SK-N-SH (cell line): ENCODE measurements at regions not wholly inside any gene's neighbourhood (a gene's known extent, or its start where the extent isn't known, plus 50 kb on each side); places are given as distances from the start of the nearest gene placed in this dataset.

ENCODE experiments used
- CTCF ChIA-PET: fragments of 300-600, 350-600 bp; formaldehyde crosslinking; extraction: SDS; loops from one replicate; lab custom pipeline; 2021; lab: Yijun Ruan, JAX
- POLR2A ChIA-PET: fragments of 350-600 bp; sonication (Branson Sonifier 250); formaldehyde crosslinking; extraction: SDS; loops from one replicate; lab custom pipeline; 2020; ENCODE audit warnings: antibody characterized with exemption, inconsistent platforms; lab: Yijun Ruan, JAX
- DNase-seq: peaks from one replicate; pipeline ENCODE4 v3.0.0; 2012
- H2AFZ ChIP-seq: fragments of 200-600 bp; sonication (generic); 2 replicates; pipeline ENCODE4 v1.8.1; 2016; ENCODE audit warnings: antibody characterized with exemption, mild to moderate bottlenecking, low read depth
- H3F3A ChIP-seq: fragments of 200-600 bp; sonication (generic); replicated peaks from 2 replicates; pipeline ENCODE3; 2016; ENCODE audit warnings: antibody characterized with exemption, mild to moderate bottlenecking; ENCODE audit not compliant: insufficient read depth
- H3K27ac ChIP-seq, 2 experiments: fragments of 200-500 bp in 1 of 2; fragments of 200-600 bp in 1 of 2; sonication (Bioruptor generic) in 1 of 2; sonication (generic), shearing (Covaris generic) in 1 of 2; 2 replicates each; pipeline versions ENCODE4 v1.5.1 to v1.6.1; 2014 to 2016; ENCODE audit warnings: low read depth in 2 of 2, inconsistent platforms in 1 of 2, low read length in 1 of 2, mild to moderate bottlenecking in 1 of 2, mixed read lengths in 1 of 2
- H3K27me3 ChIP-seq: fragments of 200-600 bp; sonication (generic), shearing (Covaris generic); 2 replicates; pipeline ENCODE4 v1.6.1; 2016; ENCODE audit warnings: mixed run types; ENCODE audit not compliant: insufficient read depth
- H3K36me3 ChIP-seq, 2 experiments: fragments of 200-500 bp in 1 of 2; fragments of 200-600 bp in 1 of 2; sonication (Bioruptor generic) in 1 of 2; sonication (generic) in 1 of 2; replicated peaks in 1 of 2; 2 replicates each; pipeline versions ENCODE3 to v1.5.1; 2014 to 2016; ENCODE audit warnings: low read length in 1 of 2, mild to moderate bottlenecking in 1 of 2; ENCODE audit not compliant: insufficient read depth in 2 of 2, control insufficient read depth in 1 of 2
- H3K4me1 ChIP-seq, 2 experiments: fragments of 200-500 bp in 1 of 2; fragments of 200-600 bp in 1 of 2; sonication (Bioruptor generic) in 1 of 2; sonication (generic), shearing (Covaris generic) in 1 of 2; 2 replicates each; pipeline versions ENCODE4 v1.5.1 to v1.6.1; 2014 to 2016; ENCODE audit warnings: low read depth in 1 of 2, low read length in 1 of 2, mixed run types in 1 of 2; ENCODE audit not compliant: insufficient read depth in 2 of 2, control insufficient read depth in 1 of 2
- H3K4me2 ChIP-seq: fragments of 200-600 bp; sonication (generic), shearing (Covaris generic); 2 replicates; pipeline ENCODE4 v1.6.1; 2017; ENCODE audit warnings: mixed run types
- H3K4me3 ChIP-seq, 2 experiments: fragments of 200-500 bp in 1 of 2; fragments of 200-600 bp in 1 of 2; sonication (Bioruptor generic) in 1 of 2; sonication (generic), shearing (Covaris generic) in 1 of 2; 2 replicates each; pipeline versions ENCODE4 v1.5.1 to v1.8.1; 2014 to 2016; ENCODE audit warnings: low read depth in 2 of 2, inconsistent platforms in 1 of 2, low read length in 1 of 2, mild to moderate bottlenecking in 1 of 2, mixed read lengths in 1 of 2, moderate library complexity in 1 of 2
- H3K79me2 ChIP-seq: fragments of 200-600 bp; sonication (generic); 2 replicates; pipeline ENCODE4 v1.8.1; 2017; ENCODE audit warnings: mild to moderate bottlenecking; ENCODE audit not compliant: insufficient read depth
- H3K9ac ChIP-seq: fragments of 200-600 bp; sonication (generic); 2 replicates; pipeline ENCODE4 v1.6.1; 2017; ENCODE audit warnings: mixed run types
- H3K9me2 ChIP-seq: fragments of 200-600 bp; sonication (generic); 2 replicates; pipeline ENCODE4 v1.6.1; 2017; ENCODE audit warnings: mixed run types
- H3K9me3 ChIP-seq: fragments of 200-600 bp; sonication (generic); 2 replicates; pipeline ENCODE4 v1.6.1; 2017; ENCODE audit warnings: mixed run types, mild to moderate bottlenecking, moderate library complexity
- H4K20me1 ChIP-seq: fragments of 200-600 bp; sonication (generic); 2 replicates; pipeline ENCODE4 v1.6.1; 2017; ENCODE audit warnings: mild to moderate bottlenecking, mixed run types; ENCODE audit not compliant: insufficient read depth
- ELF1 ChIP-seq: IDR thresholded peaks from 2 replicates; pipeline ENCODE4 v1.4.0; 2012
- EZH2phosphoT487 ChIP-seq: fragments of 200-600 bp; sonication (generic); IDR thresholded peaks from 2 replicates; pipeline ENCODE4 v1.6.1; 2017; ENCODE audit warnings: low read depth, mixed run types, mild to moderate bottlenecking, antibody characterized with exemption, moderate library complexity, borderline replicate concordance
- FOSL2 ChIP-seq: IDR thresholded peaks from 2 replicates; pipeline ENCODE4 v1.4.0; 2012; ENCODE audit warnings: low read depth, mild to moderate bottlenecking, moderate library complexity, borderline replicate concordance
- FOXJ3 ChIP-seq: sonication (generic); formaldehyde crosslinking; IDR thresholded peaks from 2 replicates; pipeline ENCODE4 v1.5.1; 2020; ENCODE audit warnings: mild to moderate bottlenecking, missing genetic modification reagents
- GABPA ChIP-seq: IDR thresholded peaks from 2 replicates; pipeline ENCODE4 v1.4.0; 2012; ENCODE audit warnings: low read depth, mild to moderate bottlenecking
- MXI1 ChIP-seq: IDR thresholded peaks from 2 replicates; pipeline ENCODE4 v1.6.1; 2012; ENCODE audit warnings: mild to moderate bottlenecking, low read depth, low read length, improper control_type of control experiment
- POLR2AphosphoS5 ChIP-seq: IDR thresholded peaks from 2 replicates; pipeline ENCODE4 v1.6.1; 2012; ENCODE audit warnings: low read depth, low read length
- RAD21 ChIP-seq: IDR thresholded peaks from 2 replicates; pipeline ENCODE4 v1.6.1; 2012; ENCODE audit warnings: mild to moderate bottlenecking, low read length
- RCOR1 ChIP-seq: fragments of 150-350 bp; IDR thresholded peaks from 2 replicates; pipeline ENCODE4 v1.6.1; 2017; ENCODE audit warnings: antibody characterized with exemption, low read length
- RXRA ChIP-seq: IDR thresholded peaks from 2 replicates; pipeline ENCODE4 v1.4.0; 2012; ENCODE audit warnings: low read depth, mild to moderate bottlenecking, borderline replicate concordance
- TAF1 ChIP-seq: IDR thresholded peaks from 2 replicates; pipeline ENCODE4 v1.6.1; 2012; ENCODE audit warnings: low read depth, mild to moderate bottlenecking, low read length, moderate library complexity, borderline replicate concordance
- TCF12 ChIP-seq: IDR thresholded peaks from 2 replicates; pipeline ENCODE4 v1.4.0; 2012
- TEAD4 ChIP-seq: IDR thresholded peaks from 2 replicates; pipeline ENCODE4 v1.4.0; 2012; ENCODE audit warnings: mild to moderate bottlenecking, borderline replicate concordance; ENCODE audit not compliant: insufficient read depth
- YY1 ChIP-seq: IDR thresholded peaks from 2 replicates; pipeline ENCODE4 v1.4.0; 2012; ENCODE audit warnings: low read depth, mild to moderate bottlenecking
- WGBS: methylation state at CpG from one replicate; pipeline ENCODE4 v1.1.6; 2017; ENCODE audit warnings: low lambda C conversion rate; 5-methylcytosine and 5-hydroxymethylcytosine counted together
- TF ChIP-seq, protein P1 (sequence below): IDR thresholded peaks from 2 replicates; pipeline ENCODE4 v1.4.0; 2012; ENCODE audit warnings: low read depth, borderline replicate concordance
- TF ChIP-seq, protein P2 (sequence below): fragments of 150-350 bp; IDR thresholded peaks from 2 replicates; pipeline ENCODE4 v1.6.1; 2017; ENCODE audit warnings: antibody characterized with exemption, low read length, low read depth, borderline replicate concordance
- TF ChIP-seq, protein P3 (sequence below): IDR thresholded peaks from 2 replicates; pipeline ENCODE4 v1.4.0; 2012; ENCODE audit warnings: low read depth
- TF ChIP-seq, protein P4 (sequence below): IDR thresholded peaks from 2 replicates; pipeline ENCODE4 v1.6.1; 2012; ENCODE audit warnings: mild to moderate bottlenecking, low read depth, low read length, moderate library complexity
- TF ChIP-seq, protein P5 (sequence below): IDR thresholded peaks from 2 replicates; pipeline ENCODE4; 2012
- TF ChIP-seq, protein P6 (sequence below): fragments of 200-600 bp; sonication (generic); IDR thresholded peaks from 2 replicates; pipeline ENCODE4 v1.6.1; 2017; ENCODE audit warnings: antibody characterized with exemption, mild to moderate bottlenecking, moderate library complexity
- TF ChIP-seq, protein P7 (sequence below): fragments of 150-350 bp; IDR thresholded peaks from 2 replicates; pipeline ENCODE4 v1.6.1; 2016; ENCODE audit warnings: mild to moderate bottlenecking, low read depth, low read length

DNA sequence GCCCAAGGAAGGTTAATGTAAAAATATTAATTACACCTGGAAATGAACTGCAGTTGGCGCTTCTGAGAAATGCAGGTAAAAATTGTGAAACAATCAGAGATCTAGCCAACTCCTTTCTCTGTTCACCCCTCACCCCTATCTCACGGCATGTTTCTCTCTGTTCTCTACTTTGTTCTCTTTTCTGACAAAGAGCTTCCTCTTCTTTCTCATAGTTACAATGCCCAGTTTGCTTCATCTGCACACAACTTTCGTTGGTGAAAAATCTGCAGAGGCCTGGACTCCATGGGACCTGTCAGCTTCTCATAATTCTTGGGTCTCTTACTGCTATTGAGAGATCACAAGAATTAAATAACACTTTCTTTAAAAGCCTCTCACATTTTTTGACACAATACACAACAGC lies 212.9 kb upstream of the LRRN1 start (continued):
- TF ChIP-seq, protein P1, sequence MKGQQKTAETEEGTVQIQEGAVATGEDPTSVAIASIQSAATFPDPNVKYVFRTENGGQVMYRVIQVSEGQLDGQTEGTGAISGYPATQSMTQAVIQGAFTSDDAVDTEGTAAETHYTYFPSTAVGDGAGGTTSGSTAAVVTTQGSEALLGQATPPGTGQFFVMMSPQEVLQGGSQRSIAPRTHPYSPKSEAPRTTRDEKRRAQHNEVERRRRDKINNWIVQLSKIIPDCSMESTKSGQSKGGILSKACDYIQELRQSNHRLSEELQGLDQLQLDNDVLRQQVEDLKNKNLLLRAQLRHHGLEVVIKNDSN = no peak
- TF ChIP-seq TAF1 = no peak

DNA sequence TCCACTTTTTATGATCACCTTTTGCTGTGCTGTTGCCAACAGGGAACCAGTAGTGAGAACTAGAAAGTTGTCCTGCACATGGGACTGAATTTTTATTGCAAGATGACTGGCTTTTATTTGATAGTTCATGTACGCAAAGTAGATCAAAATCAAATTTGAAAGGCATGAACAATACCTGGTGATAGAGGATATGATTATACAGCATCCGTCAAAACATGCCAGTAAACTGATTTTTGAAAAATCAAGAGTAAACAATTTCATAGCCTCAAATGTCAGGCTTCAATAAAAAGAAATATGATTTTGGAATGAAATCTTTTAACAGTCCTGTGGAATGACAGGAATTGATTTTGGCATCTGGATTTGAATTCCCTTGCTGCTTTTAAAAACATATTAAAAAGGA lies 219.6 kb upstream of the LRRN1 start:
- CTCF ChIA-PET = no interaction called here

More for the DNA sequence above, 219.6 kb upstream of the LRRN1 start:
- no peak for DNase-seq
- Histone ChIP-seq H3K4me2 (no peak overlapping the region), H3K9me2 (no peaks in the 10 kb centered on the region), H3K79me2 (no peaks in the 10 kb centered on the region), H3F3A (no peaks in the 10 kb centered on the region), H3K9me3 (no peaks in the 10 kb centered on the region), H3K36me3 (no peaks in the 10 kb centered on the region), H3K27ac (no peak overlapping the region), H3K4me3 (no peak overlapping the region), H4K20me1 (no peaks in the 10 kb centered on the region), H3K27me3 (no peaks in the 10 kb centered on the region), H2AFZ (no peak overlapping the region), H3K4me1 (no peaks in the 10 kb centered on the region), H3K9ac (no peak overlapping the region)
- 33% methylated on average over 2 of the region's 2 CpGs for WGBS
- POLR2A ChIA-PET = no interaction called here
- no peak for TF ChIP-seq POLR2AphosphoS5
- TF ChIP-seq, protein P1 = no peak
- no peak for TF ChIP-seq ELF1
- TF ChIP-seq FOXJ3 (CRISPR knock-in tag) = no peak
- TF ChIP-seq MXI1 = no peak
- TF ChIP-seq TEAD4 = no peak
- TF ChIP-seq, protein P2, sequence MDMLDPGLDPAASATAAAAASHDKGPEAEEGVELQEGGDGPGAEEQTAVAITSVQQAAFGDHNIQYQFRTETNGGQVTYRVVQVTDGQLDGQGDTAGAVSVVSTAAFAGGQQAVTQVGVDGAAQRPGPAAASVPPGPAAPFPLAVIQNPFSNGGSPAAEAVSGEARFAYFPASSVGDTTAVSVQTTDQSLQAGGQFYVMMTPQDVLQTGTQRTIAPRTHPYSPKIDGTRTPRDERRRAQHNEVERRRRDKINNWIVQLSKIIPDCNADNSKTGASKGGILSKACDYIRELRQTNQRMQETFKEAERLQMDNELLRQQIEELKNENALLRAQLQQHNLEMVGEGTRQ = no peak
- TF ChIP-seq, protein P3, sequence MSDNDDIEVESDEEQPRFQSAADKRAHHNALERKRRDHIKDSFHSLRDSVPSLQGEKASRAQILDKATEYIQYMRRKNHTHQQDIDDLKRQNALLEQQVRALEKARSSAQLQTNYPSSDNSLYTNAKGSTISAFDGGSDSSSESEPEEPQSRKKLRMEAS = no peak
- TF ChIP-seq YY1 = no peak
- TF ChIP-seq FOSL2 = no peak
- no peak for TF ChIP-seq EZH2phosphoT487
- TF ChIP-seq RAD21 = no peak
- TF ChIP-seq, protein P4, sequence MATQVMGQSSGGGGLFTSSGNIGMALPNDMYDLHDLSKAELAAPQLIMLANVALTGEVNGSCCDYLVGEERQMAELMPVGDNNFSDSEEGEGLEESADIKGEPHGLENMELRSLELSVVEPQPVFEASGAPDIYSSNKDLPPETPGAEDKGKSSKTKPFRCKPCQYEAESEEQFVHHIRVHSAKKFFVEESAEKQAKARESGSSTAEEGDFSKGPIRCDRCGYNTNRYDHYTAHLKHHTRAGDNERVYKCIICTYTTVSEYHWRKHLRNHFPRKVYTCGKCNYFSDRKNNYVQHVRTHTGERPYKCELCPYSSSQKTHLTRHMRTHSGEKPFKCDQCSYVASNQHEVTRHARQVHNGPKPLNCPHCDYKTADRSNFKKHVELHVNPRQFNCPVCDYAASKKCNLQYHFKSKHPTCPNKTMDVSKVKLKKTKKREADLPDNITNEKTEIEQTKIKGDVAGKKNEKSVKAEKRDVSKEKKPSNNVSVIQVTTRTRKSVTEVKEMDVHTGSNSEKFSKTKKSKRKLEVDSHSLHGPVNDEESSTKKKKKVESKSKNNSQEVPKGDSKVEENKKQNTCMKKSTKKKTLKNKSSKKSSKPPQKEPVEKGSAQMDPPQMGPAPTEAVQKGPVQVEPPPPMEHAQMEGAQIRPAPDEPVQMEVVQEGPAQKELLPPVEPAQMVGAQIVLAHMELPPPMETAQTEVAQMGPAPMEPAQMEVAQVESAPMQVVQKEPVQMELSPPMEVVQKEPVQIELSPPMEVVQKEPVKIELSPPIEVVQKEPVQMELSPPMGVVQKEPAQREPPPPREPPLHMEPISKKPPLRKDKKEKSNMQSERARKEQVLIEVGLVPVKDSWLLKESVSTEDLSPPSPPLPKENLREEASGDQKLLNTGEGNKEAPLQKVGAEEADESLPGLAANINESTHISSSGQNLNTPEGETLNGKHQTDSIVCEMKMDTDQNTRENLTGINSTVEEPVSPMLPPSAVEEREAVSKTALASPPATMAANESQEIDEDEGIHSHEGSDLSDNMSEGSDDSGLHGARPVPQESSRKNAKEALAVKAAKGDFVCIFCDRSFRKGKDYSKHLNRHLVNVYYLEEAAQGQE = no peak
- TF ChIP-seq TCF12 = no peak
- no peak for TF ChIP-seq GABPA
- TF ChIP-seq RXRA = no peak
- TF ChIP-seq, protein P5, sequence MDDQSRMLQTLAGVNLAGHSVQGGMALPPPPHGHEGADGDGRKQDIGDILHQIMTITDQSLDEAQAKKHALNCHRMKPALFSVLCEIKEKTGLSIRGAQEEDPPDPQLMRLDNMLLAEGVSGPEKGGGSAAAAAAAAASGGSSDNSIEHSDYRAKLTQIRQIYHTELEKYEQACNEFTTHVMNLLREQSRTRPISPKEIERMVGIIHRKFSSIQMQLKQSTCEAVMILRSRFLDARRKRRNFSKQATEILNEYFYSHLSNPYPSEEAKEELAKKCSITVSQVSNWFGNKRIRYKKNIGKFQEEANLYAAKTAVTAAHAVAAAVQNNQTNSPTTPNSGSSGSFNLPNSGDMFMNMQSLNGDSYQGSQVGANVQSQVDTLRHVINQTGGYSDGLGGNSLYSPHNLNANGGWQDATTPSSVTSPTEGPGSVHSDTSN = no peak
- TF ChIP-seq, protein P6, sequence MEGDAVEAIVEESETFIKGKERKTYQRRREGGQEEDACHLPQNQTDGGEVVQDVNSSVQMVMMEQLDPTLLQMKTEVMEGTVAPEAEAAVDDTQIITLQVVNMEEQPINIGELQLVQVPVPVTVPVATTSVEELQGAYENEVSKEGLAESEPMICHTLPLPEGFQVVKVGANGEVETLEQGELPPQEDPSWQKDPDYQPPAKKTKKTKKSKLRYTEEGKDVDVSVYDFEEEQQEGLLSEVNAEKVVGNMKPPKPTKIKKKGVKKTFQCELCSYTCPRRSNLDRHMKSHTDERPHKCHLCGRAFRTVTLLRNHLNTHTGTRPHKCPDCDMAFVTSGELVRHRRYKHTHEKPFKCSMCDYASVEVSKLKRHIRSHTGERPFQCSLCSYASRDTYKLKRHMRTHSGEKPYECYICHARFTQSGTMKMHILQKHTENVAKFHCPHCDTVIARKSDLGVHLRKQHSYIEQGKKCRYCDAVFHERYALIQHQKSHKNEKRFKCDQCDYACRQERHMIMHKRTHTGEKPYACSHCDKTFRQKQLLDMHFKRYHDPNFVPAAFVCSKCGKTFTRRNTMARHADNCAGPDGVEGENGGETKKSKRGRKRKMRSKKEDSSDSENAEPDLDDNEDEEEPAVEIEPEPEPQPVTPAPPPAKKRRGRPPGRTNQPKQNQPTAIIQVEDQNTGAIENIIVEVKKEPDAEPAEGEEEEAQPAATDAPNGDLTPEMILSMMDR = no peak
- TF ChIP-seq RCOR1 = no peak
- TF ChIP-seq, protein P7, sequence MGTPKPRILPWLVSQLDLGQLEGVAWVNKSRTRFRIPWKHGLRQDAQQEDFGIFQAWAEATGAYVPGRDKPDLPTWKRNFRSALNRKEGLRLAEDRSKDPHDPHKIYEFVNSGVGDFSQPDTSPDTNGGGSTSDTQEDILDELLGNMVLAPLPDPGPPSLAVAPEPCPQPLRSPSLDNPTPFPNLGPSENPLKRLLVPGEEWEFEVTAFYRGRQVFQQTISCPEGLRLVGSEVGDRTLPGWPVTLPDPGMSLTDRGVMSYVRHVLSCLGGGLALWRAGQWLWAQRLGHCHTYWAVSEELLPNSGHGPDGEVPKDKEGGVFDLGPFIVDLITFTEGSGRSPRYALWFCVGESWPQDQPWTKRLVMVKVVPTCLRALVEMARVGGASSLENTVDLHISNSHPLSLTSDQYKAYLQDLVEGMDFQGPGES = no peak
